ENCODE measurements at regions not wholly inside any gene's neighbourhood (a gene's known extent, or its start where the extent isn't known, plus 50 kb on each side); places are given as distances from the start of the nearest gene placed in this dataset.

DNA sequence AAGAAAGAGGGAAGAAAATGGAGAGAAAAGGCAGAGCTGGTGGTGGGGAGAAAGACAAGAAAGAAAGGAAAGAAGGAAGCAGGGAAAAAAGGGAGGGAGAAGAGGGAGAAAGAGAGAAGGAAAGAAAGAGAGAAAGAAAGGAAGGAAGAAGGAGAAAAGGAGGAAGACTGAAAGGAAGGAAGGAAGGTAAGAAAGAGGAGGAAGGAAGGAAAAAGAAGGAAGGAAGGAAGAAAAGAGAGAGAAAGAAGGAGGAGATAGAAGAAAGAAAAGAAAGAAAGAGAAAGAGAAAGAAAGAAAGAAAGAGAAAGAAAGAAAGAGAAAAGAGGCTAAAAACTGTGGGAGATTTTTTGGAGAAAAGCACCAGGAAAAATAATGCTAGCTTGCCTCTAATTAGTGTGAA is 561.4 kb upstream of the GOT2 start:
- Histone ChIP-seq H3K4me3 (no peak overlapping the region), H3K27ac (no peak overlapping the region), H3K9me3 (no peaks in the 10 kb centered on the region), H3K4me1 (ENCODE audit: insufficient read depth) (no peaks in the 10 kb centered on the region), H3K27me3 (no peaks in the 10 kb centered on the region), H3K36me3 (no peaks in the 10 kb centered on the region)
- DNase-seq: no peak
- no peak for TF ChIP-seq POLR2A (IDR thresholded peaks at IDR 0.05)
- TF ChIP-seq EP300 (IDR thresholded peaks at IDR 0.05): no peak
- intact Hi-C loops (cut with DNase I): no loop called here

DNA sequence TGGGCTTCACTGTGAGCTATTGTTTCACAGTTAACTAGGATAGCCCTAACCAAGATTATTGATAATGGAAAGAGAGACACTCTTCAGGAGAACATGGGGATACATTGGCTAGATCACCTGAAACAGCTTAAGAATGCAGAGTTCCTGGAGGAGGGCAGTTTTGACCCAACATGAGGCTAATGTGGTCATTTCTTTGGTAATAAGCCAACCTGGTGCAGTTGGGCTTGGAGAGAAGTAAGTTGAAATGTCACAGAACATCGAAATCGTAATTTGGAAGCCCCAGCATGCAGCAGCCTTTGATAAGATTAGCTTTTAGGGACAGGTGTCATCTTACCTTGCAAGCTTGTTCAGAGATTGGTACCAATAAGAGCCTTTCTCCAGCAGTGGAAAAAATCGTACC is 556.6 kb upstream of the GOT2 start:
- Histone ChIP-seq H3K4me1 (ENCODE audit: insufficient read depth) (no peaks in the 10 kb centered on the region), H3K27me3 (no peaks in the 10 kb centered on the region), H3K4me3 (no peak overlapping the region), H3K9me3 (no peaks in the 10 kb centered on the region), H3K27ac (no peak overlapping the region), H3K36me3 (no peaks in the 10 kb centered on the region)
- intact Hi-C loops (cut with DNase I): no loop called here
- WGBS, 3 donors: 80 to 83% (median 81%) methylated on average over 3 of the region's 3 CpGs
- no peak for DNase-seq
- TF ChIP-seq POLR2A (IDR thresholded peaks at IDR 0.05): no peak
- TF ChIP-seq, protein P1, sequence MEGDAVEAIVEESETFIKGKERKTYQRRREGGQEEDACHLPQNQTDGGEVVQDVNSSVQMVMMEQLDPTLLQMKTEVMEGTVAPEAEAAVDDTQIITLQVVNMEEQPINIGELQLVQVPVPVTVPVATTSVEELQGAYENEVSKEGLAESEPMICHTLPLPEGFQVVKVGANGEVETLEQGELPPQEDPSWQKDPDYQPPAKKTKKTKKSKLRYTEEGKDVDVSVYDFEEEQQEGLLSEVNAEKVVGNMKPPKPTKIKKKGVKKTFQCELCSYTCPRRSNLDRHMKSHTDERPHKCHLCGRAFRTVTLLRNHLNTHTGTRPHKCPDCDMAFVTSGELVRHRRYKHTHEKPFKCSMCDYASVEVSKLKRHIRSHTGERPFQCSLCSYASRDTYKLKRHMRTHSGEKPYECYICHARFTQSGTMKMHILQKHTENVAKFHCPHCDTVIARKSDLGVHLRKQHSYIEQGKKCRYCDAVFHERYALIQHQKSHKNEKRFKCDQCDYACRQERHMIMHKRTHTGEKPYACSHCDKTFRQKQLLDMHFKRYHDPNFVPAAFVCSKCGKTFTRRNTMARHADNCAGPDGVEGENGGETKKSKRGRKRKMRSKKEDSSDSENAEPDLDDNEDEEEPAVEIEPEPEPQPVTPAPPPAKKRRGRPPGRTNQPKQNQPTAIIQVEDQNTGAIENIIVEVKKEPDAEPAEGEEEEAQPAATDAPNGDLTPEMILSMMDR (IDR thresholded peaks at IDR 0.05): no peak
- TF ChIP-seq EP300 (IDR thresholded peaks at IDR 0.05): no peak

DNA sequence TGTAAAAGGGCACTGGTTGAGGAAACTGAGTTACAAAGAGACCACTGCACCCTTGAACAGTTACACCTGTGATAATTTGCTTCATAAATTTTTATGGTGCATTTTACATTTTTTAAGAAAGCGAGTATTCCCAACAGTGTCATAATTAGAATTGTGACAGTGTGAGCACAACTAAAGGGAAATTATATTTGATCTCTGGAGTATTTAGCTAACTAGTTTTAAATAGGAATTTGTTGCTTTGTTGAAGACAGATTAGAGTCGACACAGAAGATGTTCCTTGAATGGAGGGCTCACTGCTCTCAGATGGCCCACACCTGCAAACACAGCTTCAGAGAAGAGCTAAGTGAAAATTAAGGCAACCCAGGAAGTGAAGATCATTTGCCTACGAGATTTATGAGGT is 555.0 kb upstream of the GOT2 start:
- no peak for DNase-seq
- H3K27ac ChIP-seq: no peak overlapping the region
- no peaks in the 10 kb centered on the region for H3K36me3 ChIP-seq
- no peaks in the 10 kb centered on the region for H3K9me3 ChIP-seq
- 44 to 51% (median 48%) methylated on average over 3 of the region's 3 CpGs for WGBS, 3 donors
- no peaks in the 10 kb centered on the region for H3K4me1 ChIP-seq (ENCODE audit: insufficient read depth)
- intact Hi-C loops (cut with DNase I): no loop called here
- no peak overlapping the region for H3K4me3 ChIP-seq
- H3K27me3 ChIP-seq: no peaks in the 10 kb centered on the region
- TF ChIP-seq EP300 (IDR thresholded peaks at IDR 0.05) (no peak), POLR2A (IDR thresholded peaks at IDR 0.05) (no peak)
- TF ChIP-seq, protein P1 (IDR thresholded peaks at IDR 0.05): no peak

DNA sequence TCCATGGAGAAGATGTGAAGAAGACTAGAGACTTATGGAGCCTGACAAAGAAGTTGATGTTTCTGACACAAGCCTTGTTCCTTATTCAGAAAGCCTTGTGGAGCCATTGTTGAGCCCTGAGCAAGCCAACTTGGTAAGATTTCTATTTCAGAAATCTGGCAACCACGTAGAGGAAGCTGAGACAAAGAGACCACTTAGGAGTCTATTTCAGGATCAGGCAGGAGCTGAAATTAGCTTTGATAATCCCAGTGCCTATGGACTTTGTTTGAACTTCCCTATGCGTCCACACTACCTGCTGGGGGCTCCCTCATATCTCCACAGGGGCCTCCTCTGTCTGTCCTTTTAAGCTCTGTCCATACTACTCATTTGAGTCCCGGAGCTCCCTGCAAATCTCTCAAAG is 540.0 kb upstream of the GOT2 start:
- no peaks in the 10 kb centered on the region for H3K27me3 ChIP-seq
- WGBS, 3 donors: 48 to 52% (median 52%) methylated on average over 3 of the region's 3 CpGs
- H3K36me3 ChIP-seq: no peaks in the 10 kb centered on the region
- no peak overlapping the region for H3K27ac ChIP-seq
- no peak for DNase-seq
- intact Hi-C loops (cut with DNase I): no loop called here
- H3K4me3 ChIP-seq: no peak overlapping the region
- TF ChIP-seq, protein P1 (IDR thresholded peaks at IDR 0.05): no peak
- no peaks in the 10 kb centered on the region for H3K9me3 ChIP-seq
- no peaks in the 10 kb centered on the region for H3K4me1 ChIP-seq (ENCODE audit: insufficient read depth)

DNA sequence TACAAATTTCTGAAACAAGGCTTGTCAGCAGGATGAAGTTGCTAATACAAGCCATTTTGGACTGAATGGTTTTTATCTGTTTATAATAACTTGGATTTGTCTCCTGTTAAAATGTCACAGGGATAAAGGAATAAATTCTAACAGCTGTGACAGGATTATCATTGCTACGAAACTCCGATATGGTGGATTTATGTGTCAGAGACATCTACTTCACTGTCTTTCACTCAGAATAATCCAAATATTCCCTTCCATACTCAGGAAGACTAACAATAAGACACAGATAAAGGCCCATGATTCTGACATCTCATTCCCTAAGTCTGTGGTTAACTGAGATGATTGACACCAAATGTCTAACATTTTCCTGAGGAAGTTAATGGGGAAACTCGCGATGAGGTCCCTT is 529.8 kb upstream of the GOT2 start:
- TF ChIP-seq POLR2A (IDR thresholded peaks at IDR 0.05) (no peak), EP300 (IDR thresholded peaks at IDR 0.05) (no peak)
- TF ChIP-seq, protein P1 (IDR thresholded peaks at IDR 0.05): no peak
- intact Hi-C loops (cut with DNase I): no loop called here
- whole genome bisulfite sequencing, 3 donors: 80 to 89% (median 81%) methylated on average over 4 of the region's 4 CpGs

More for the DNA sequence above, 529.8 kb upstream of the GOT2 start:
- no peak for DNase-seq
- Histone ChIP-seq H3K4me3 (no peak overlapping the region), H3K27ac (no peak overlapping the region), H3K27me3 (no peaks in the 10 kb centered on the region), H3K4me1 (ENCODE audit: insufficient read depth) (no peaks in the 10 kb centered on the region), H3K9me3 (no peaks in the 10 kb centered on the region), H3K36me3 (no peaks in the 10 kb centered on the region)

All from ovary (tissue), 7 donors.